Heart left ventricle (tissue), 13 donors: ENCODE measurements at regions not wholly inside any gene's neighbourhood (a gene's known extent, or its start where the extent isn't known, plus 50 kb on each side); places are given as distances from the start of the nearest gene placed in this dataset.

Experiments
- CTCF ChIP-seq, 12 donors: fragments of 200-600 bp; sonication (generic) in 4 of 12; IDR thresholded peaks; one replicate each; pipeline versions ENCODE4 v1.5.0 to v1.8.0; 2018 to 2022; ENCODE audit warnings: antibody characterized with exemption in 12 of 12, mild to moderate bottlenecking in 5 of 12
- POLR2A ChIP-seq, 2 donors: fragments of 450-650 bp; IDR thresholded peaks; one replicate each; pipeline ENCODE4 v1.6.1; 2017; ENCODE audit warnings: antibody characterized with exemption in 2 of 2, mild to moderate bottlenecking in 2 of 2, moderate library complexity in 2 of 2
- donor health status: ischemic (EF 13 %, LVEDD 7.1; RV severe dilation, severe dysfunction).
- donor health status: DM: no; HTN: yes; CAD: no.
- donor health status: DM: no; HTN: no; CAD: no.
- donor health status: ischemic (EF 25% LVEDD 6.9; RV normal size, moderate dysfunction).
- donor health status: ischemic (EF 25% LVEDD 5.7; RV mildly dilated, moderate dysfunction).
- donor health status: ischemic (EF 35%, LVEDD 5.7; RV mildly dilated, moderate dysfunction).
- donor health status: nonischemic (EF 11% LVEDD 7.7; RV severe dilation, severe dysfunction).
- donor health status: DM: yes; HTN: yes; CAD: no.
- donor health status: PGD.
- donor health status: ischemic (EF 29% LVEDD 5.4; RV normal size, mild dysfunction).
- donor health status: nonischemic (EF 23%, LVEDD 6.1; RV moderate dilation, normal function).

DNA sequence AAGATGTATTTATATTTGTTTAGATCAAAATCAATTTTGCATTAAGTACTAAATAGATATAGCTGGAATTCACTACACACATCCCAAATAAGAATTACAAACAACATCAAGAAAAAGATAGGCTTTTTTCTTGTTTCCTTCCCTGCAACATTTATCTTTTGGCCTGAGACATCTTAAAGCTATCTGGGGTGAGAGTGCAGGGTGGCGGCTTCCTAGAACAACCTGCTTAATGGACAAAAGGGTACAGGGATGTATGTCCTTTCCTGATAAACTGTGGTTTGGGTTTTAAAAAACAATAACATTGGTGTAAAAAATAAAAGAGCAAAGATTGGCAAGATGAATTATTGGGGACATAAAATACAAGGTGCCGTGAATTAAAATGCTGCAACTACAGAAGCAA is 54.4 kb downstream of the EPRS1 start:
- TF ChIP-seq POLR2A (IDR thresholded peaks at IDR 0.05) (no peak), CTCF (IDR thresholded peaks at IDR 0.05) (no peak)
